HG03469 (cell line): ENCODE measurements at regions not wholly inside any gene's neighbourhood (a gene's known extent, or its start where the extent isn't known, plus 50 kb on each side); places are given as distances from the start of the nearest gene placed in this dataset.
"Not testable (repeated sequence)": the region's sequence is repeated elsewhere in the genome, so short reads cannot be mapped to it uniquely, and the experiment has no call there.

ENCODE experiments used
- ATAC-seq: cut with Tn5 transposase; IDR thresholded peaks from one replicate; pipeline ENCODE4 v1.9.1; 2021; ENCODE audit warnings: mild to moderate bottlenecking, moderate library complexity, moderate number of reproducible peaks; ENCODE audit not compliant: unreplicated experiment

GRCh38 chr5:174608631-174609097, 115.7 kb upstream of the MSX2 start:
- ATAC-seq = no peak

- no peak for ATAC-seq
These were observed 115.3 kb upstream of the MSX2 start for GRCh38 chr5:174609116-174609515.

- no peak for ATAC-seq
These were observed 113.4 kb upstream of the MSX2 start for GRCh38 chr5:174610968-174611367.

GRCh38 chr5:174612686-174613085, 111.7 kb upstream of the MSX2 start:
- ATAC-seq = no peak

- ATAC-seq = no peak
These were observed 109.8 kb upstream of the MSX2 start for GRCh38 chr5:174614500-174615135.

- ATAC-seq = no peak
These were observed 108.3 kb upstream of the MSX2 start for GRCh38 chr5:174616036-174616435.

- no peak for ATAC-seq
These were observed 107.1 kb upstream of the MSX2 start for GRCh38 chr5:174617285-174617684.

GRCh38 chr5:174617910-174618309, 106.5 kb upstream of the MSX2 start:
- ATAC-seq = no peak

GRCh38 chr5:174618589-174618988, 105.8 kb upstream of the MSX2 start:
- ATAC-seq = no peak

GRCh38 chr5:174622067-174622466, 102.3 kb upstream of the MSX2 start:
- ATAC-seq = no peak

GRCh38 chr5:174623018-174623417, 101.4 kb upstream of the MSX2 start:
- no peak for ATAC-seq

GRCh38 chr5:174623433-174624019, 100.9 kb upstream of the MSX2 start:
- ATAC-seq = no peak

- no peak for ATAC-seq
These were observed 99.5 kb upstream of the MSX2 start for GRCh38 chr5:174624733-174625522.

GRCh38 chr5:174625591-174626350, 98.6 kb upstream of the MSX2 start:
- no peak for ATAC-seq

GRCh38 chr5:174626369-174626920, 97.9 kb upstream of the MSX2 start:
- no peak for ATAC-seq

- no peak for ATAC-seq
These were observed 88.3 kb upstream of the MSX2 start for GRCh38 chr5:174636094-174636493.

GRCh38 chr5:174642816-174643405, 81.5 kb upstream of the MSX2 start:
- no peak for ATAC-seq

GRCh38 chr5:174644436-174644835, 79.9 kb upstream of the MSX2 start:
- ATAC-seq = no peak

GRCh38 chr5:174644923-174645322, 79.5 kb upstream of the MSX2 start:
- no peak for ATAC-seq

- no peak for ATAC-seq
These were observed 78.7 kb upstream of the MSX2 start for GRCh38 chr5:174645677-174646076.

GRCh38 chr5:174648618-174649017, 75.8 kb upstream of the MSX2 start:
- not testable (repeated sequence) for ATAC-seq
